ENCODE measurements at regions not wholly inside any gene's neighbourhood (a gene's known extent, or its start where the extent isn't known, plus 50 kb on each side); places are given as distances from the start of the nearest gene placed in this dataset.

DNA sequence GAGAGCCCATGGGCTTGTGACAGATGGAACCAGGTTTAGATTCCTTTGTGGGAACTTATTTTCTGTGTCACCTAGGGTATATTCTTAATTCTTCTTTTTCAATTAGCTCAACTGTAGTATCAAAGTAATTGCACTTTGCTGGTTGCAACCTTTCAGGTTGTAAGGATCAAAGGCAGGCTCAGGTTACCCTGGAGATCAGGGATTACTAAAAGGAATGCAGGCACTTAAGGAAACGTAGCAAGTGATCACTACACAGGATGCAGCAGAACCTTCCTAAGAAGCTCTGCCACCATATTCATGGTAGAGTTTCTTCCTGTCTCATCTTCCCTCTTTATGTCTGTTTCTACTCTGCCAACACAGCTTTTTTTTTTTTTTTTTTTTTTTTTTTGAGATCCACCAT lies 133.2 kb upstream of the JAG1 start:
- no peak for DNase-seq

DNA sequence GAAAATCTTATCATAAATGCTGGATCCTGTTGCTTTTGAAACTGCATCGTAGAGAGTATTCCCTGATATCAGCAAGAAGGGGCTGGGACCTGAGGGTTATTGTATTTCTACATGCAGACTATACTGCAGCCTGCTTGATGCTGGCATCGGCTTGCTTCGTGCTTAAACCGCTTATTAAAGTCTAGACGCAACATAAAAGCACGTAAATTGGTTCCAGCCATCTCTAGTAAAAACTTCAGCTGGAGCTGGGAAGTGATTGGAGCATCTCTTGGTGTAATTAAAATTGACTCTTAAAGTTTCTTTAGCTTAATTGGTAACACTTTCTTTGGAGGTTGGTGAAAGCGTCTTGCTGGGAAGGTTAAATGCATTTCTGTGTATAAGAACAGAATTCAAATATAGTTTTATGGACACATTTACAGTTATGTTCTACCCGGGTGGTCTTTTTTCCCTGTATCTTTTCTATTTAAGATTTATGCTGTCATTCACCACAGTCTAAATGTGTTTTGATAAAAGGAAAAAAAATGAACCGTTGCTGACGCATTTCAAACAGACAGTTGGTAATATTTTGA lies 139.0 kb upstream of the JAG1 start:
- DNase-seq: no peak

DNA sequence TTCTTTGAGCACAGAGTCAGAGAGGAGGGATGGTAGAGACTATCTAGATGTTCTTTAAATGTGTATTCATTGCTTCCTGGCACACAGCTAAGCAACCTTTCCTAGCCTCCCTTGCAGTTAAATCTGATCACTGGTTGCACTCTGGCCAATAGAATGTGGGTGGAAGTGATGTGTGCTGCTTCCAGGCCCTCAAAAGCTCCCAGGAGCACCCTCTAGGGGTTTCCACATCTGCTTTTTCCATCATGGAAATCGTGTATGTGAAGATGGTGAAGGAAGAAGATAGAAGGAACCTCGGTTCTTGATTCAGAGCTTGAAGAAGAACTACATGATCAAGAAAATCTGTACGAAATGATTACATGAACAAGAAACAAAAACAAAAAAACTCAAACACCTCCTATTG lies 149.8 kb upstream of the JAG1 start:
- DNase-seq: no peak

DNA sequence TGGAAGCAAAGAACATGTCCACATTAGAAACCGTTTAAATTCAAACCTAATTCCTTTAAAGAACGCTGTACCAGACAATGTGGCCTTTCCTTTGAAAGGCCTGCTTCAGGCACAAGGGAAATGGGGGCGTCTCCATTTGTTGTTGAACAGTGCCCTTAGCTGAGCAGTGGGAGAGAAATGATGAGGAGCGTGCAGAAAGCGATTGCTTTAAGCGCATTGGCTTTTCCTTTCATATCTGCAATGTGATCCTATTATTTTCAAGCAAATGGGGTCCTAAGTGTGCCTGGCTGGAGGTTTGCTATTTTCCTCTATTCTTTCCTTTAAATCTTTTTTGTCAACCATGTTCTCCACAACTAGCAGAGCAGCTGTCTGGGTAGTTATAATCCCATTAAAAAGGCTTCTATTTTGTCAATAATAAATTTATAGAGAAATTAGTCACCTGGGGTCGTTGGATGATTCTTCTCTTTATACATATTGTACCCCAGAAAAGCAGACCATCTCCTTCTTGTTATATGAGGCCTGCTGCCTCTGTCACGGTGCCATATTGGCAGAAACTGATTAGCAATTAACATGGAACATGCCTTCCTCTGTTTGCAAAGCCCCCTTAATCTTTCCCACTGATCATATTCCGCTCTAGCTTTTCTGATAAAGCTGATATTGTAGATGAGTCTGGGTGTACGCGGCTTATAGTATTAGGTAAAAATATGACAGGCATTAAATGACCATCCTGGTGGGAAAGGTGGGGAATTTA lies 151.1 kb upstream of the JAG1 start:
- no peak for DNase-seq

DNA sequence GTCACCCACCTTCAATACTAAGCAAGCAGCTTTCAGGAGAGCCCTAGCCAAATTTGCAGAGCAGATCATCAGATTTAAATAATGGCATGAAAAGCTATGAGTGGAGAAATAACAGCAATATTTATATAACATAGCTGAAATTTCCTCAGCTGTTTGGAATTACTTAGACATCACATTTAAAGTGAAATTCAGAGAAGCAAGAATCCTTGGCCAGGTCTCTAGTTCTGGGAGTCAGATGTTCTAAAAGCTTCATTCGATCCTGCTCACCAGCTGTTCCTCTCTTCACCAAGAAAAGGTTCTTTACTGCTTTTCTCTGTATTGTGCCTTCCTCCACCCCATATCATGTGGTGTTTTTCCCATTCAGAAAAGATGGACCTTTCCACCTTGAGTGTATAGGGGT lies 152.3 kb upstream of the JAG1 start:
- DNase-seq: no peak

DNA sequence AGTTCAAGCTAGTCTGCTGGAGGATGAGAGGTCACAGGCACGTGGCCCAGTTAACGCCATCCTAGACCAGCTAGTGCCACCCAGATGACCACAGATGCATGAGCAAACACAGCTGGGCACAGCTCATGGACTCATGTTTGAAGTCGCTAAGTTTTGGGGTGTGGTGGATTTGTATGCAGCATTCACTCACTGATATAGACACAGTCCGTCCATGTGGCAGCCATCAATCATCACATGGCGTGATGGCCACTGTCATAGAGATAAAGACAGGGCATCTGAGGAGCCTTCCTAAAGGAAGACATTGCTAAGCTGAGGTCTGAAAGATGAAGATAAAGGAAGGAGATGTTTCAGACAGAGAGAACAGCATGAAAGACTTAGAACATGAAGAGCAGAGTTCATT lies 154.4 kb upstream of the JAG1 start:
- no peak for DNase-seq

DNA sequence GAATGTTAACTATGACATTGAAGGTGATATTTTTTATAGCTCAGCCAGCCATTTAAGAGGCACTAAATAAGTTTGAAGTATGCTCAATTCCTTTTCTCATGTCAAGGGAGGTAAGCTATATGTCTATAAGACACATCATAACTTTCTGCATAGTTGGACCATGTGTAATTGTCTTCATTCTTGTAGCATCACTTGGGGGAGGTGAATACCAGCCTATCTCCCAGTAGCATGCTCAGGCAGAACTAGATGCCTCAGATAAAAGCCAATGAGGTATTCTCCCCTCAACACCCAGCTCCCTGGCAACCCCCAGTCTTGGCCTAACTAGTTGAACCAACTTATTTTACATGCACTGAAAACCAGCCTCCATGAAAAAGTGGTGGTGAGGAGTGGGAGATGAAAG lies 158.3 kb upstream of the JAG1 start:
- no peak for DNase-seq

DNA sequence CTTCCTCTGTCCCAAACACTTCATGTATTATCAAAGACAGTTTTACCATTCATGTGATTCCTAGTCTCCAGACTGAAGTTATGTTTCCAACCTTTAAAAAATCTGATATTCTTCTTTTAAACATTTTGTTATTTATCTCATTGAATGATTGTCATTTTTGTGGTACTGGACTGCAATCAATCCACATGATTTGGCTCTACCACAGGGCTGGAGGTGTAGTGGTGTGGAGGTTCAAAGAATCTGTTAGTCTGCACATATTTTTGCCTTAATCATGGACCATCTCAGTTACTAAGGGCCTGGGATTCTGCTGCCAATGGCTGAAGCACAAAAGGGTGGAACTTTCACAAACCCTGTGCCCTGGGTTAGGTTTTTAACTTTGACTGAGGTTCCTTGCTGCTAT lies 164.1 kb upstream of the JAG1 start:
- no peak for DNase-seq

DNA sequence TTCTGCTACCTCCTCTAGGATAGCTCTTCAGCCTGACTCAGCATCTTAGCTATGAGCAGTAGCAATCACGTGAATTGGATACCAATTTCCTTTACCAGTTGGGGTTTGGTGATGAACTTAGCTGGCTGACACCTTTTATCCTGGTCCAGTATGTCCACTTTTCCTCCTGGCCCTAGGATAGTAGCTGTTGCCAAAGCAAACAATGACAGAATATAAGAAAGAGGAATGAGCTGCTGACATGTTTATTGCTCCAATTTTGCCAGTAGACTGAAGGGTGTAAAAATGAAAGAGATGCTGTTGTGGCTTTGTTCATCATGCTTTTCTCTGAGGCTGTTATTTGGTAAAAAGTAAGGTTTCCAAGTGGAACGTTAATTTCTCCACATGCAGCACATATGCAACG lies 168.3 kb upstream of the JAG1 start:
- DNase-seq: no peak

DNA sequence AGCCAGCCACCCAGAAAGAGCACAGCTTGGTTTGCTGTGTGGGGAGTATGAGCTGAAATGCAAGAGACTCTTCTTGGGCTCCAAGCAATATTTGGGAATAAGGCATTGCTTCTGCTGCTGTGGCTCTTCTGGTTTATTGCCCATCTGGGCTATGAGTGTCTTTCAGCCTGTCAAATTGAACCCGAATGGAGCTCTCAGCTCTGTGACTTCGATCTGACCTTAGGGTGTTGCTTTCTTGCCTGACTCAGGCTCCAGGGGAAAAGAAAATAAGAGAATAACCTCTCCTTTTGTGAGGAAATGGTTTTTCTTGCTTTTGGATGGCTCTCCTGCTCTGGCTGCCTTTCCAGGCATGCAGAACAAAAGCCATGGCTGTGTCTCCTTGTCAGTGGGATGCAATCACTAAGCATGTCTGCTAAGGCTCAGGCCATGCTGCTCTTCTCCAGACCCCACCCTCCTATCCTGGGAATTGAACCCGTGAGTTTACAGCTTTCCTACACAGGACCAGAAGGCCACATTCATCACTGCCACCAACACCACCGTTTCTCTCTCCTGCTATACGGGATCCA lies 169.4 kb upstream of the JAG1 start:
- DNase-seq: no peak

DNA sequence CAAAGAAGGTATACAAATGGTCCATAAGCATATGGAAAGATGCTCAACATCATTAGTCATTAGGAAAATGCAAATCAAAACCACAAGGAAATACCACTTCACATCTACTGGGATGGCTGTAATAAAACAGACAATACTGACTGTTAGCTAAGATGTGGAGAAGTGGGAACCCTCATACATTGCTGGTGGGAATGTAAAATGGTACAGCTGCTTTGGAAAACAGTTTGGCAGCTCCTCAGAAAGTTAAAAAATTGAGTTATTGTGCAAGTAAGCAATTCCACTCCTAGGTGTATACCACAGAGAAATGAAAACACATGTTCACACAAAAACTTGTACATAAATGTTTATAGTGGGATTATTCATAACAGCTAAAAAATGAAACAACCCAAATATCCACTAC lies 173.0 kb upstream of the JAG1 start:
- DNase-seq: no peak

DNA sequence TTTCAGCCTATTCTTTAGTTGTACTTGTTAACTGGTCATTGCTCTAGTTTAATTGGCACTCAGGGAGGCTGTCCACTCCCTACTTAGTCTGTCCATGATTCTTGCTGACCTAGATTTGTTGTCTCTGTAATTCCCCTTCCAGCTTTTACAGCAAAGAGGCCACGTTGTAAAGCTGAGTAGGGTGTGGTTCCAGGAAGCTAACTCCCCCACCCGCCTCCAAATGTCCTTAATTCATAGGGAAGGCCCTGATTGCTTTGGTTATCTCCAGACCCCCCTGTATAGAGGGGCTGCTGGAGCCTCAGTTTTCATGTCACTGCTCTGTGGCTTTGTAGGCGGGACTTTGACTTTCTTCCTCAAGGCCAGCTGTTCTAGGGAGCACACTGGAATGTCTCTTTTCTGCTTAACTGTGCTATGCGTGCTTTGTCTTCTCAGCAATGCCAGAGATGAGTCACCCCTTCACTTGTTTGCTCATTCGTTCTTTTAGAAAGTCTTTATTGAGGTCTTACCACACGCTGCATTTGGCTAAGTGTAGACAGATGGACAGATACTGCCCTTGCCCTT lies 175.1 kb upstream of the JAG1 start:
- peak; percentile 90 for DNase-seq

DNA sequence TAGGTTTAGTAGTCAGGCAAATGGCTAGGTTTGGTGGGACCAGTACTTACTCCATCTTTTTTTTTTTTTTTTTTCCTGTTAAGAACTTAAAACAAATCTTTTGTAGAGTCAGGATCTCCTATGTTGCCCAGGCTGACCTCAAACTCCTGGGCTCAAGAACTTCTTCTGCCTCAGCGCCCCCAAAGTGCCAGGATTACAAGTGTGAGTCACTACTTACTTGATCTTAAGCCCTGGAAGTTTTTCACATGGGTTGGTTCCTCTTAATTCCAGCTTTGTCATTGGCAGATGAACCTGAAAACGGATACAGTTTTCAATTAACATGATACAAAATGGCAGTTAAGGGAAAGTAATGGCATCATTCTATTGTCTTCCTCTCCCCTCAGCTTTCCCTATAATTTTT lies 179.4 kb upstream of the JAG1 start:
- no peak for DNase-seq

DNA sequence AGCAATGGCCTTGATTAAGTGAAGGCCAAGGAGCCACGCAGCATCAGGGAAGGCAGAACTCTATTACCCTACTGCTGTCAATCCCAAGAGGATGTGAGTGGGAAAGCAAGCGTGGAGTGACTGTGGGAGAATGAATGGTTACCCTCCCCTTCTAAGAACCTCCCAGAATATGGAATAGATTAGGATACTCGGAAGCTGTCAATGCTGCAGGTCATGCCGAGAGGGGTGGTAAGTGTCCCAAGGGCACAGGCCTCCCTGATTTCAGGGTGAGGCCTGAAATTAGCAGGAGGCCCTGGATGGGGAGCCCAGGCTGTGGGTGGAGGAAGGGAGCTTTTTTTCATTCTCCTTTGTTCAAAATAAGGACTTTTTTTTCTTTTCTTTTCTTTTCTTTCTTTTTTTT lies 179.9 kb upstream of the JAG1 start:
- DNase-seq: no peak

DNA sequence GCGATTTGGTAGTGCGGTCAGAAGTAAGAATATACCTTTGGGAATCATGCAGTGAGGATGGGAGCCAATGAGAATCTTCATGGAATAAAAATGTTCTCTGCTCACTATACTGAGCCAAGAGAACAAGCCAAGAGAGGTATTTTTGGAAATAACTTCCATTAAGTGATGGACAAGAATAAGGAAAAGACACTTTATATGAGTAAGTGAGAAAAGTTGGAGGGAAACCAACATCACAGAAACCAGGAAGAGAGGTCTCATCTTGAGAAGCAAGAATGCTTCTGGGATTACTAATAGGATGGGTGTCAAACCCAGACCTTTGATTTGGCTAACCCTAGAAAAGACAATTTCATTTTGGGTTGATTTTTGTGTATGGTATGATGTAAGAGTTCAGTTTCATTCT lies 181.2 kb upstream of the JAG1 start:
- DNase-seq: no peak

DNA sequence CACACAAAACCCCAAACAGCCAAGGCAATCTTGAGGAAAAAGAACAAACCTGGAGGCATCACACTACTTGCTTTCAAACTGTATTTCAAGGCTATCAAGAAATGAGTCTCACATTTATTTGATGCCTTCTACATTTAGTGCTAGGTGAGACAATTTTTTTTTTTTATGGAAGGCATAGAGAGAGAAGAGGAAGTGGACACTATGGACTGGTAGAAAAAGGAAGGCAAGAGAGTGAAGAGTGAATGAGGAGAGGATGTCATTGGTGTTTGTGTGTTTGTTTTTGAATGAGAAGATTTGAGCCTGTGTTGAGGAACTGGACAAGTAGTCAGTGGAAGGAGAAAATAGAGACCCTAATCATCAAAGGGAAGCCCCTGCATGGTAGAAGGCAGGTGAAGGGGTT lies 182.0 kb upstream of the JAG1 start:
- DNase-seq: peak; percentile 49

DNA sequence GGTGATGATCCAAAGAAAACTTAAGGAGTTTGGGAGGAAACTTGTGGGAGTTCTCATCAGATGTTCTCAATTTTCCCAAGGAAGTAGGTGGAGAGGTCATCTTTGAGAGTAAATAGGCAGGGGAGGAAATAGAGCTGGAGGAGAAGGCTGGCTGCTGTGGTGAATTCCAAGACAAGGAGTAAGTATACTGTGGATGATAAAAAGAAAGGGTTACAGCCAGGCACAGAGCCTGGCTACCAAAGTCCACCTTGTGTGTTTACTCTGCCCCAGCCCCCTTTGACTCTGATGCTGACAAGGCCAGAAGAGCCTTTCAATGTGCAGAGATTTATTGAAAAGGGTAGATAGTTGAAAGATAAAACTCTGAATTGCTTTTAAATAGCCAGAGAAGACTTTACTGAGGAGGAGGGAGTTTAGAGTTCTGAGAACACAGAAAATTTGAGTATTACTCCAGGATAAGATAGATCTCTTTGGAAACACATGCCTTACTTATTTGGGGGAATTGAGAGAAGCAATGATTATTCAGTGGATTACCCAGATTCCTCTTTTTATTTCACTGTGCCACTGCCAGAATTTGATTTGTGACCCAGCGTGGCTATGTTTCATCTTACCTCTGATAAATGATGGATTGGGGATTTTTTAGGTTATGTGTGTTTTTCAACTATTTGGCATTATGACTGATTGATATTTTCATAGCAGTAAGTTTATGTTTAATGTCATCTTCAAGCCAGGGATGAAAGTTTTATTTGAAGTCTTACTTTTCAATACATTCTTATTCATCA lies 182.6 kb upstream of the JAG1 start:
- DNase-seq: no peak

DNA sequence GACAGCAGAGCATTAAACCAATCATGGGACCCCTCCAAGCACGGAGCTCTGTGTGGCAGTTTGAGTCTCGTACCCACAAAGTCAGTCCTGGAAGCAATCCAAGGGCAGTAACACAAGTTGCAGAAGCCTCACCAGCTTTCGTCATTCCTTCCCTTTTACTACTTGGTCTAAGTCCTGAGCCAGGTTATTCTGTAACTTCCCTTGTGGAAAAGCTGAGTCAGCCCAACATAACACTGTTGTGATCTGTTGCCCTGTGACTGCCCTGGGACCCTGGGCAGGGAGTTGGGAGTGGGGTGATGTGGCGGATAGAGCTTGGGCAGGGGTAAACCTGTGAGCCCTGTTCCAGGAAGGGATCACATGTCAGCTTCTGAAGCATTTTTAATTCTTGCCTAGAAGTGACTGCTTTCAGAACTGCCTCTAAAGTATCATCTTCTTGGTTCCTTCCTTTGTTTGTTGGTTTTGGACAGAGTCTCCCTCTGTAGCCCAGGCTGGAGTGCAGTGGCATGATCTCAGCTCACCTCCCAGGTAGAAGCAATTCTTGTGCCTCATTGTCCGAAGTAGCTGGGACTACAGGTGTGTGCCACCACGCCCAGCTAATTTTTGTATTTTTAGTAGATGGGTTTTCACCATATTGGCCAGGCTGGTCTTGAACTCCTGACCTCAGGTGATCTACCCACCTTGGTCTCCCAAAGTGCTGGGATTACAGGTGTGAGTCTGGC lies 183.7 kb upstream of the JAG1 start:
- DNase-seq: peak; percentile 94

DNA sequence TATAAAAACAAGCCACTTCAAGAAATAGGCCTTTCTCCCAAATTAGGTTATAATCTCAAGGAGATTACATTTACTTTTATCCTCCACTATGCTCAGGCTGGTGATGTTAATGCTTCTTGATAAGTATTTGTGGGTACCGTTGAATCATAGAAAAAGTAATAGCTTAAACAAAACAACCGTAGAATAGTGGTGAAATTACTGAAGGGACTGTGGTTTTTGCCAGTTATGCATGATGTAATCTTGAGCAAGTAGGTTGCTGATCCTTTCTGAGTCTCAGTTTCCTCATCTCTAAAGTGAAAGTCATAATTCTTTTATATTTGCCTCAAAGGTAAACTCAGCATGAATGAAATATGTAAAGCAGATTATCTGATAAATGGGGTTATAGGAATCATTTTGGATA lies 187.3 kb upstream of the JAG1 start:
- peak; percentile 89 for DNase-seq

DNA sequence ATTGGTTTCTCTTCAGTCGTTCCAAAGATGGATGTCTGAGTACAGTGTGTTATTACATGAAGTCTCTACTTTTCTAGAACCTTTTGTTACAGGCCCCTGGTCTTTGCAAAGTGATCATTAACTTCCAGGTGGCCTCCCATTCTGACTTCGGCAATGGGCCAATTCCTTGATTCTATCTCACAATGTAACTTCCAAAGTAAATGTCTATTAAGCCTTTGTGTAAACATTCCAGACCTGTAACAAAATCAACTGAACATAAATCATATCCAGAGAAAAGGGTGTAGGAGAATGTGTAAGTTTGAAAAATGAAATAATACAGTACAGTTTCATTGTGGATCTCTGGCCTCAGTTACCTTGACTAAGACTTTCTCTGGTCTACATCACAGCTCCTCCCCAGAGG lies 187.8 kb upstream of the JAG1 start:
- DNase-seq: no peak

DNA sequence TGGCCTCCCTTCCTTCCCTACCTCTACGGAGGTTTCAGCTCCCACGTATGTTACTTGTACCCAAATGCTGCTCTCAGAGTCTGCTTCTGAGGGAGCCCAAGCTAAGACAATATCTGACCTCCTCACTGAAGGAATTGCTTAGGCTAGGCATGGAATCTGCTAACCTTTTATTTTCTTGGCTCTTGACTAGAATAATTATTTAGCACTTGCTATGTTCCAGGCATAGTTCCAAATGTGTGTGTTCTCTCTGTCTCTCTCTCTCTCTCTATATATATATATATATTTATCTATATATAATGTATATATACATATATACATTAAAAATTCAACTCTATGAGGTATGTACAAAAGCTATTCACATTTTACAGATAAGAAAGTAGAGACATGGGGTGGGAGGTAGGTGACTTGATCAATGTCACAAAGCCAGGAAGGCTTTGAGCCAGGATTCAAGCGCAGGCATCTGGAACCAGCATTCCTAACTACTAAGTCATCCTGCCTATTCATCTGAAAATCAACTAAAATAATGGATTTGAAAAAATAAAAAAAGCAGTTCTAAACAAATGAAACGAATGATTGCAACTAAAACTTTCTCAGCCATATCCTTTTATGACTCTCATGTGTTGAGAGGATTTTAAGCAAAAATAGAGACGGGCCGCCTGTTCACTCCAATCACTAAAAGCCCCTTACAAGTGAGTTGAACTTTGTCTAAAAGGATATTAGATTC lies 189.7 kb upstream of the JAG1 start:
- DNase-seq: no peak

DNA sequence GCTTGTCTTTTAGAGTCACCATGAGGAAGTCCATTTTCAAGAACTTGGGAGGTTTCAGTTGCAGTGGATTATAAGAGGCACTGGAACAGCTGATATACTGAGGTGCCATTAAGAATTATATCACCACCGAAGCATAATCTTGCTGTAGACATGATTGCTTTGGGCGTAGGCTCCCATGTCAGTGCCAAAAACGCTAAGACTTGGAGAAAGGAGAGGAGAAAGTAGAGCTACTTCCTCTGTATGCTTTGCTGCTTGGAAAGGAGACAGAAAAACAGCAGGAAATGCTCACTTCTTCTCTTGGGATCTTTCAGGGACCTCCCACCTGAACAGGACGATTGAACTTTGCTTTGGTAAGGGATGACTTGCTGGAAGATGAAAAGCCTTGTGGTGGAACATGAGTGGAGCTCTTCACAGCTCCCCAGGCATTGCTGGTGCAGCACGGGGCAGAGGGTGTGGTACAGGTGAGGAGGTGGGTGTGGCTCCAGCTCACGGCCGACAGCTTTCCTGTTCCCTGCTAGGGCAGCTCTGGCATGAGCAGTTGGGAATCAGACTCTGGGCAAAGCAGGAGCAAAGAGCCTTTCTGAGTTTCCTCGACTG lies 190.4 kb upstream of the JAG1 start:
- peak; percentile 64 for DNase-seq
